ENCODE measurements at regions not wholly inside any gene's neighbourhood (a gene's known extent, or its start where the extent isn't known, plus 50 kb on each side); places are given as distances from the start of the nearest gene placed in this dataset.

GRCh38 chr14:88935083-88935482, 110.6 kb downstream of the TTC8 start:
- H3K4me1 ChIP-seq, result no peaks in the 10 kb centered on the region
- peaks cover 0 to 9% (median 0%) of the 10 kb centered on the region in 7 donors for H3K27me3 ChIP-seq
- H3K4me3 ChIP-seq, result no peak overlapping the region
- H3K9me3 ChIP-seq, result peaks cover 0 to 3% (median 0%) of the 10 kb centered on the region in 11 donors
- no peak for ATAC-seq
- DNase-seq, result no peak
- no peaks in the 10 kb centered on the region for H3K36me3 ChIP-seq
- H3K27ac ChIP-seq, result no peak overlapping the region
- 72 to 74% methylated on average over 5 of the region's 5 CpGs for WGBS, 2 donors
- TF ChIP-seq CTCF (IDR thresholded peaks at IDR 0.05), result no peak
- intact Hi-C loops (cut with DNase I), result no loop called here

GRCh38 chr14:88937706-88938105, 113.3 kb downstream of the TTC8 start:
- no peak overlapping the region for H3K27ac ChIP-seq
- H3K4me3 ChIP-seq, result no peak overlapping the region
- H3K9me3 ChIP-seq, result no peaks in the 10 kb centered on the region
- intact Hi-C loops (cut with DNase I), result no loop called here
- WGBS, 2 donors, result 93 to 95% methylated on average over 3 of the region's 3 CpGs
- H3K4me1 ChIP-seq, result no peaks in the 10 kb centered on the region
- ATAC-seq, result no peak
- no peak for DNase-seq
- H3K36me3 ChIP-seq, result no peaks in the 10 kb centered on the region
- no peak for TF ChIP-seq CTCF (IDR thresholded peaks at IDR 0.05)
- H3K27me3 ChIP-seq, result peaks cover 0 to 5% (median 0%) of the 10 kb centered on the region in 7 donors

GRCh38 chr14:88940671-88941070, 116.2 kb downstream of the TTC8 start:
- Histone ChIP-seq H3K27me3 (peaks cover 0 to 16% (median 0%) of the 10 kb centered on the region in 7 donors), H3K9me3 (peaks cover 0 to 7% (median 0%) of the 10 kb centered on the region in 11 donors), H3K36me3 (no peaks in the 10 kb centered on the region), H3K4me1 (no peaks in the 10 kb centered on the region), H3K4me3 (no peak overlapping the region), H3K27ac (no peak overlapping the region)
- no peak for DNase-seq
- no peak for TF ChIP-seq CTCF (IDR thresholded peaks at IDR 0.05)
- WGBS, 2 donors, result 44 to 46% methylated on average over 3 of the region's 3 CpGs
- intact Hi-C loops (cut with DNase I), result no loop called here
- ATAC-seq, result no peak

GRCh38 chr14:88941414-88941813, 117.0 kb downstream of the TTC8 start:
- DNase-seq (no peak), ATAC-seq (no peak)
- H3K36me3 ChIP-seq, result no peaks in the 10 kb centered on the region
- intact Hi-C loops (cut with DNase I), result no loop called here
- H3K4me1 ChIP-seq, result no peaks in the 10 kb centered on the region
- no peak for TF ChIP-seq CTCF (IDR thresholded peaks at IDR 0.05)
- peaks cover 0 to 22% (median 0%) of the 10 kb centered on the region in 7 donors for H3K27me3 ChIP-seq
- no peak overlapping the region for H3K4me3 ChIP-seq
- peaks cover 0 to 7% (median 0%) of the 10 kb centered on the region in 11 donors for H3K9me3 ChIP-seq
- no peak overlapping the region for H3K27ac ChIP-seq

Measured in heart right ventricle (tissue), 16 donors.